Cardiac septum (tissue), 1 donor: ENCODE measurements at regions not wholly inside any gene's neighbourhood (a gene's known extent, or its start where the extent isn't known, plus 50 kb on each side); places are given as distances from the start of the nearest gene placed in this dataset.
"Not testable (repeated sequence)": the region's sequence is repeated elsewhere in the genome, so short reads cannot be mapped to it uniquely, and the experiment has no call there.

Experiments
- DNase-seq: peaks from one replicate; pipeline ENCODE4 v3.0.0-alpha.2; 2020; ENCODE audit warnings: low spot score
- intact Hi-C: fragments of 100-400 bp; cut with DNase I; formaldehyde crosslinking; loops from one replicate; pipeline ENCODE4 v1.14.0; 2022
- donor health status: DM: no; HTN: no; CAD: no.

GRCh38 chr6:86756640-86757229 lies 180.6 kb upstream of the HTR1E start:
- DNase-seq: no peak
- intact Hi-C loops: no loop called here

GRCh38 chr6:86744048-86744447 lies 193.3 kb upstream of the HTR1E start:
- intact Hi-C loops: no loop called here
- DNase-seq: no peak

GRCh38 chr6:86738078-86738477 lies 199.2 kb upstream of the HTR1E start:
- intact Hi-C loops: no loop called here
- DNase-seq: no peak

- intact Hi-C loops, DNase-seq: not testable (repeated sequence)
Measured at GRCh38 chr6:86731631-86732030, 205.7 kb upstream of the HTR1E start.

GRCh38 chr6:86730772-86731171 lies 206.6 kb upstream of the HTR1E start:
- intact Hi-C loops, DNase-seq: not testable (repeated sequence)

- intact Hi-C loops: no loop called here
- no peak for DNase-seq
Measured at GRCh38 chr6:86730216-86730615, 207.1 kb upstream of the HTR1E start.

GRCh38 chr6:86728976-86729375 lies 208.4 kb upstream of the HTR1E start:
- intact Hi-C loops: no loop called here
- DNase-seq: no peak

- intact Hi-C loops: no loop called here
Measured at GRCh38 chr6:86724695-86725094, 212.6 kb upstream of the HTR1E start.

GRCh38 chr6:86723729-86724128 lies 213.6 kb upstream of the HTR1E start:
- DNase-seq: no peak
- intact Hi-C loops: no loop called here

More at GRCh38 chr6:86724695-86725094, 212.6 kb upstream of the HTR1E start:
- DNase-seq: no peak

- intact Hi-C loops: no loop called here
- no peak for DNase-seq
Measured at GRCh38 chr6:86723151-86723550, 214.2 kb upstream of the HTR1E start.

GRCh38 chr6:86722131-86722530 lies 215.2 kb upstream of the HTR1E start:
- no peak for DNase-seq
- intact Hi-C loops: no loop called here

- no peak for DNase-seq
- intact Hi-C loops: no loop called here
Measured at GRCh38 chr6:86715676-86716075, 221.7 kb upstream of the HTR1E start.

GRCh38 chr6:86712039-86712438 lies 225.3 kb upstream of the HTR1E start:
- intact Hi-C loops: no loop called here
- no peak for DNase-seq

- intact Hi-C loops: no loop called here
- no peak for DNase-seq
Measured at GRCh38 chr6:86707545-86708120, 229.7 kb upstream of the HTR1E start.

GRCh38 chr6:86706449-86706848 lies 230.9 kb upstream of the HTR1E start:
- intact Hi-C loops: no loop called here
- no peak for DNase-seq

- intact Hi-C loops: not testable (repeated sequence)
Measured at GRCh38 chr6:86701228-86701627, 236.1 kb upstream of the HTR1E start.

GRCh38 chr6:86686496-86686895 lies 250.8 kb upstream of the HTR1E start:
- intact Hi-C loops: no loop called here
- no peak for DNase-seq

More at GRCh38 chr6:86701228-86701627, 236.1 kb upstream of the HTR1E start:
- DNase-seq: not testable (repeated sequence)

GRCh38 chr6:86685230-86685797 lies 252.0 kb upstream of the HTR1E start:
- no peak for DNase-seq
- intact Hi-C loops: no loop called here

GRCh38 chr6:86683132-86683908 lies 254.0 kb upstream of the HTR1E start:
- intact Hi-C loops: no loop called here
- DNase-seq: no peak

GRCh38 chr6:86682297-86682696 lies 255.0 kb upstream of the HTR1E start:
- intact Hi-C loops: no loop called here
- no peak for DNase-seq

- DNase-seq, intact Hi-C loops: not testable (repeated sequence)
Measured at GRCh38 chr6:86681140-86681539, 256.2 kb upstream of the HTR1E start.
